Activated CD4-positive, alpha-beta T cell treated with anti-CD3 and anti-CD28 coated beads, Interleukin-2, amount 50 U/mL, for 24 hours (primary cell): ENCODE measurements at regions not wholly inside any gene's neighbourhood (a gene's known extent, or its start where the extent isn't known, plus 50 kb on each side); places are given as distances from the start of the nearest gene placed in this dataset.

ENCODE experiments used
- DNase-seq, 2 donors: peaks; one replicate each; pipeline ENCODE4 v3.0.0-alpha.2; 2020; ENCODE audit warnings: low read depth in 1 of 2, low spot score in 1 of 2

GRCh38 chr5:116646611-116647289 lies 72.1 kb upstream of the SEMA6A start:
- no peak for DNase-seq

GRCh38 chr5:116645627-116646026 lies 71.0 kb upstream of the SEMA6A start:
- DNase-seq, result no peak

GRCh38 chr5:116640236-116640635 lies 65.6 kb upstream of the SEMA6A start:
- DNase-seq, result no peak

- no peak for DNase-seq
Observed at GRCh38 chr5:116637149-116637740, 62.6 kb upstream of the SEMA6A start.

- no peak for DNase-seq
Observed at GRCh38 chr5:116632890-116633289, 58.3 kb upstream of the SEMA6A start.

- no peak for DNase-seq
Observed at GRCh38 chr5:116631147-116631546, 56.5 kb upstream of the SEMA6A start.

GRCh38 chr5:116629168-116629567 lies 54.5 kb upstream of the SEMA6A start:
- no peak for DNase-seq

- no peak for DNase-seq
Observed at GRCh38 chr5:116626945-116627679, 52.5 kb upstream of the SEMA6A start.

- no peak for DNase-seq
Observed at GRCh38 chr5:116626272-116626723, 51.7 kb upstream of the SEMA6A start.
